Keratinocyte (primary cell): ENCODE measurements at regions not wholly inside any gene's neighbourhood (a gene's known extent, or its start where the extent isn't known, plus 50 kb on each side); places are given as distances from the start of the nearest gene placed in this dataset.

ENCODE experiments used
- EZH2 ChIP-seq: IDR thresholded peaks from one replicate; pipeline ENCODE4 v1.6.1; 2012; ENCODE audit warnings: inconsistent platforms, mild to moderate bottlenecking, low read length, moderate library complexity
- TF ChIP-seq, protein P1 (sequence below), 3 experiments: IDR thresholded peaks in 1 of 3; conservative IDR thresholded peaks in 1 of 3; optimal IDR thresholded peaks in 1 of 3; 2 replicates in 2 of 3; 3 replicates in 1 of 3; pipeline versions ENCODE3 to v1.5.1; 2011; ENCODE audit warnings: low read length in 3 of 3, mild to moderate bottlenecking in 3 of 3, moderate library complexity in 2 of 3, control low read depth in 1 of 3, inconsistent platforms in 1 of 3; ENCODE audit not compliant: insufficient read depth in 2 of 3; ENCODE audit errors: extremely low read depth in 1 of 3

DNA sequence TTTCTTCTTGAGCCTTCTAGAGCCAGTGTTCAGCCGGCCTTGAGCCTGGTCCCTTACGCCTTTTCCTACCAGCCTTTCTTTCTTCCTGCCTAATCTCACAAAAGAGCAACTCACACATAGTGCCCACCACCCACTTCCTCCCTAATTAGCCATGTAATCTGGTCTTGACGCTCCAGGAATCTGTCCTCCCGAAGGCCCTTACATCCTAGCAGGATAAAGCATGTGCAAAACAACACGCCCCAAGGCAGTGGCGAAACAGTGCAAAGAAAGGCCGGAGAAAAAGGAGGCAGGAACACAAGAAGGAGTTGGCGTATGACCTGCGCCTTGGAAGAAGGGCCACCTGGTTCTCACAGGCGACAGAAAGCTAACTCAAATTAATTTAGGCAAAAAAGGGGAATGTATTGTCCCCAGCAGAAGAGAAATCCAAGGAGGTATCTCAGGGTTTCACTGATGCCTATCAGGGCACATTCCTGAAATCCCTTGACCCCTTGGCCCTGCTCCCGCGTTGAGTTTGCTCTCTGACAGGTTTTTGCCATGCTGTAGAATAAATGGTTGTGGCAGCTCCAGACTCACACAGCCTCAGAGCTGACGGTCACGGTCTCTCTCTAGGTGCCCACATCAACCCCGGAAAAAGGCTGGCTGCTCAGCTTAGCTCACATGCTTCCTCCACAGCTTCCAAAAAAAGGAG, 79.0 kb downstream of the ZNF281 start:
- TF ChIP-seq, protein P1, sequence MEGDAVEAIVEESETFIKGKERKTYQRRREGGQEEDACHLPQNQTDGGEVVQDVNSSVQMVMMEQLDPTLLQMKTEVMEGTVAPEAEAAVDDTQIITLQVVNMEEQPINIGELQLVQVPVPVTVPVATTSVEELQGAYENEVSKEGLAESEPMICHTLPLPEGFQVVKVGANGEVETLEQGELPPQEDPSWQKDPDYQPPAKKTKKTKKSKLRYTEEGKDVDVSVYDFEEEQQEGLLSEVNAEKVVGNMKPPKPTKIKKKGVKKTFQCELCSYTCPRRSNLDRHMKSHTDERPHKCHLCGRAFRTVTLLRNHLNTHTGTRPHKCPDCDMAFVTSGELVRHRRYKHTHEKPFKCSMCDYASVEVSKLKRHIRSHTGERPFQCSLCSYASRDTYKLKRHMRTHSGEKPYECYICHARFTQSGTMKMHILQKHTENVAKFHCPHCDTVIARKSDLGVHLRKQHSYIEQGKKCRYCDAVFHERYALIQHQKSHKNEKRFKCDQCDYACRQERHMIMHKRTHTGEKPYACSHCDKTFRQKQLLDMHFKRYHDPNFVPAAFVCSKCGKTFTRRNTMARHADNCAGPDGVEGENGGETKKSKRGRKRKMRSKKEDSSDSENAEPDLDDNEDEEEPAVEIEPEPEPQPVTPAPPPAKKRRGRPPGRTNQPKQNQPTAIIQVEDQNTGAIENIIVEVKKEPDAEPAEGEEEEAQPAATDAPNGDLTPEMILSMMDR (optimal IDR thresholded peaks at IDR 0.05 in 1 of 3, IDR thresholded peaks at IDR 0.05 in 1 of 3, conservative IDR thresholded peaks at IDR 0.05 in 1 of 3; ENCODE audit: extremely low read depth in 1 of 3, insufficient read depth in 2 of 3, low read length in 3 of 3): no peak
- no peak for TF ChIP-seq EZH2
